Bone marrow (tissue), 2 donors: ENCODE measurements at regions not wholly inside any gene's neighbourhood (a gene's known extent, or its start where the extent isn't known, plus 50 kb on each side); places are given as distances from the start of the nearest gene placed in this dataset.

Experiments
- DNase-seq, 2 donors: peaks; one replicate each; lab custom pipeline; 2025; lab: John Stamatoyannopoulos, UW

GRCh38 chr18:40653682-40654081 lies 1301.4 kb upstream of the PIK3C3 start:
- DNase-seq: no peak

- DNase-seq: no peak
Measured at GRCh38 chr18:40652321-40652720, 1302.7 kb upstream of the PIK3C3 start.

- DNase-seq: no peak
Measured at GRCh38 chr18:40651163-40651562, 1303.9 kb upstream of the PIK3C3 start.

GRCh38 chr18:40642692-40643229 lies 1312.3 kb upstream of the PIK3C3 start:
- DNase-seq: no peak

GRCh38 chr18:40631319-40631718 lies 1323.7 kb upstream of the PIK3C3 start:
- no peak for DNase-seq

- no peak for DNase-seq
Measured at GRCh38 chr18:40630496-40630895, 1324.5 kb upstream of the PIK3C3 start.

- DNase-seq: no peak
Measured at GRCh38 chr18:40624959-40625358, 1330.1 kb upstream of the PIK3C3 start.

- no peak for DNase-seq
Measured at GRCh38 chr18:40613721-40614120, 1341.3 kb upstream of the PIK3C3 start.

GRCh38 chr18:40612356-40612755 lies 1342.7 kb upstream of the PIK3C3 start:
- no peak for DNase-seq

GRCh38 chr18:40608226-40608625 lies 1346.8 kb upstream of the PIK3C3 start:
- DNase-seq: no peak

GRCh38 chr18:40607542-40608148 lies 1347.4 kb upstream of the PIK3C3 start:
- DNase-seq: no peak

GRCh38 chr18:40606996-40607395 lies 1348.0 kb upstream of the PIK3C3 start:
- DNase-seq: no peak

- DNase-seq: no peak
Measured at GRCh38 chr18:40583671-40584070, 1371.4 kb upstream of the PIK3C3 start.

- DNase-seq: no peak
Measured at GRCh38 chr18:40582105-40582504, 1372.9 kb upstream of the PIK3C3 start.

GRCh38 chr18:40577981-40578365 lies 1377.1 kb upstream of the PIK3C3 start:
- DNase-seq: no peak

GRCh38 chr18:40577239-40577980 lies 1377.6 kb upstream of the PIK3C3 start:
- DNase-seq: no peak

- no peak for DNase-seq
Measured at GRCh38 chr18:40576507-40577115, 1378.4 kb upstream of the PIK3C3 start.

GRCh38 chr18:40570615-40571014 lies 1384.4 kb upstream of the PIK3C3 start:
- DNase-seq: no peak

GRCh38 chr18:40569605-40570004 lies 1385.4 kb upstream of the PIK3C3 start:
- DNase-seq: no peak

- no peak for DNase-seq
Measured at GRCh38 chr18:40566510-40566844, 1388.6 kb upstream of the PIK3C3 start.

- no peak for DNase-seq
Measured at GRCh38 chr18:40565805-40566509, 1389.1 kb upstream of the PIK3C3 start.

- DNase-seq: no peak
Measured at GRCh38 chr18:40559556-40559955, 1395.5 kb upstream of the PIK3C3 start.
